HCT116 (cell line): ENCODE measurements at regions not wholly inside any gene's neighbourhood (a gene's known extent, or its start where the extent isn't known, plus 50 kb on each side); places are given as distances from the start of the nearest gene placed in this dataset.

ENCODE experiments used
- ATAC-seq: fragments of 200-7000 bp; cut with Tn5 transposase; 2 replicates; pipeline ENCODE4 v1.9.1; 2020; ENCODE audit warnings: mild to moderate bottlenecking, moderate library complexity
- BruUV-seq: library from RNA; stranded (reverse); fragments of 400-500 nt; replicated peaks from 2 replicates; lab custom pipeline; 2021; lab: Mats Ljungman, UMichigan
- CTCF ChIA-PET: fragments of 300-600 bp; sonication (Branson Sonifier 250); formaldehyde crosslinking; loops from one replicate; lab custom pipeline; 2021; ENCODE audit warnings: antibody characterized with exemption; lab: Charles Lee
- POLR2A ChIA-PET: fragments of 300-600, 350-600 bp; sonication (Branson Sonifier 250); formaldehyde crosslinking; loops from one replicate; lab custom pipeline; 2021; ENCODE audit warnings: antibody characterized with exemption; lab: Charles Lee
- RAD21 ChIA-PET, 2 experiments: fragments of 300-600 bp; sonication (Branson Sonifier 250); formaldehyde crosslinking; loops; one replicate each; lab custom pipeline; 2023; ENCODE audit warnings: low total read pairs in 2 of 2; ENCODE audit not compliant: uncharacterized antibody in 2 of 2, unreplicated experiment in 2 of 2, low non-redundant PET in 1 of 2; lab: Charles Lee
- DNase-seq: peaks from one replicate; pipeline ENCODE4 v3.0.0-alpha.2; 2010; ENCODE audit warnings: low read depth, low spot score
- H2AFZ ChIP-seq: fragments of 200-600 bp; shearing (Covaris generic), sonication (generic); 2 replicates; pipeline ENCODE4 v1.6.1; 2017; ENCODE audit warnings: low read depth, mixed run types, mixed read lengths, antibody characterized with exemption, low read length; ENCODE audit not compliant: poor library complexity, severe bottlenecking
- H3K27ac ChIP-seq: 2 replicates; pipeline ENCODE4 v1.5.1; 2012; ENCODE audit warnings: low read depth, low read length
- H3K27me3 ChIP-seq: fragments of 200-600 bp; sonication (generic); 2 replicates; pipeline ENCODE4 v1.6.1; 2016; ENCODE audit warnings: mixed run types, low read length, mixed read lengths; ENCODE audit not compliant: insufficient read depth
- H3K36me3 ChIP-seq, 2 experiments: fragments of 200-500 bp in 1 of 2; fragments of 200-600 bp in 1 of 2; sonication (Bioruptor generic) in 1 of 2; sonication (generic) in 1 of 2; 2 replicates each; pipeline versions ENCODE4 v1.5.1 to v1.6.1; 2014 to 2016; ENCODE audit warnings: low read length in 2 of 2, inconsistent platforms in 1 of 2, mixed read lengths in 1 of 2, mixed run types in 1 of 2; ENCODE audit not compliant: insufficient read depth in 2 of 2, control insufficient read depth in 1 of 2
- H3K4me1 ChIP-seq, 2 experiments: fragments of 200-600 bp in 1 of 2; sonication (generic) in 1 of 2; 2 replicates each; pipeline versions ENCODE4 v1.5.1 to v1.6.1; 2012 to 2017; ENCODE audit warnings: low read length in 2 of 2, inconsistent platforms in 1 of 2, mild to moderate bottlenecking in 1 of 2, mixed read lengths in 1 of 2, mixed run types in 1 of 2, moderate library complexity in 1 of 2; ENCODE audit not compliant: insufficient read depth in 2 of 2, control insufficient read depth in 1 of 2
- H3K4me2 ChIP-seq: fragments of 200-600 bp; sonication (generic); 2 replicates; pipeline ENCODE4 v1.6.1; 2017; ENCODE audit warnings: mixed run types, low read length, mixed read lengths
- H3K4me3 ChIP-seq, 2 experiments: fragments of 200-600 bp in 1 of 2; sonication (generic) in 1 of 2; replicated peaks in 1 of 2; 2 replicates each; pipeline ENCODE4 v1.5.1; 2011 to 2016; ENCODE audit warnings: low read length in 2 of 2, control low read depth in 1 of 2, low read depth in 1 of 2, mild to moderate bottlenecking in 1 of 2, mixed read lengths in 1 of 2, mixed run types in 1 of 2
- H3K79me2 ChIP-seq: fragments of 200-600 bp; sonication (generic); 2 replicates; pipeline ENCODE4 v1.6.1; 2017; ENCODE audit warnings: mild to moderate bottlenecking, mixed run types, low read length, moderate library complexity, mixed read lengths; ENCODE audit not compliant: insufficient read depth
- H3K9ac ChIP-seq: fragments of 200-600 bp; sonication (generic); 2 replicates; pipeline ENCODE4 v1.6.1; 2016; ENCODE audit warnings: low read length, mixed read lengths
- H3K9me2 ChIP-seq: fragments of 200-600 bp; sonication (generic), shearing (Covaris generic); 2 replicates; pipeline ENCODE4 v1.6.1; 2017; ENCODE audit warnings: mixed run types, mild to moderate bottlenecking, moderate library complexity; ENCODE audit not compliant: insufficient read depth
- H3K9me3 ChIP-seq, 2 experiments: fragments of 200-500 bp in 1 of 2; fragments of 200-600 bp in 1 of 2; sonication (Bioruptor generic) in 1 of 2; sonication (generic) in 1 of 2; 2 replicates each; pipeline ENCODE4 v1.6.1; 2014 to 2017; ENCODE audit warnings: low read length in 2 of 2, mixed read lengths in 2 of 2, inconsistent platforms in 1 of 2, low read depth in 1 of 2, mild to moderate bottlenecking in 1 of 2, mixed run types in 1 of 2, moderate library complexity in 1 of 2; ENCODE audit not compliant: control insufficient read depth in 1 of 2, insufficient read depth in 1 of 2
- H4K20me1 ChIP-seq: fragments of 200-600 bp; sonication (generic), shearing (Covaris generic); 2 replicates; pipeline ENCODE4 v1.6.1; 2017; ENCODE audit warnings: mixed run types, mild to moderate bottlenecking, moderate library complexity; ENCODE audit not compliant: insufficient read depth
- CBX3 ChIP-seq: IDR thresholded peaks from 2 replicates; pipeline ENCODE4 v1.6.1; 2012; ENCODE audit warnings: low read depth
- EZH2 ChIP-seq: fragments of 200-600 bp; sonication (generic); IDR thresholded peaks from 2 replicates; pipeline ENCODE4 v1.6.1; 2017; ENCODE audit warnings: antibody characterized with exemption, mixed run types
- EZH2phosphoT487 ChIP-seq: fragments of 200-600 bp; IDR thresholded peaks from 2 replicates; pipeline ENCODE4 v1.6.1; 2018; ENCODE audit warnings: antibody characterized with exemption, borderline replicate concordance
- FOSL1 ChIP-seq: IDR thresholded peaks from 2 replicates; pipeline ENCODE4 v1.6.1; 2012; ENCODE audit warnings: low read depth
- JUND ChIP-seq: IDR thresholded peaks from 2 replicates; pipeline ENCODE4 v1.6.1; 2012
- MAX ChIP-seq: IDR thresholded peaks from 2 replicates; pipeline ENCODE4 v1.6.1; 2012
- POLR2A ChIP-seq: IDR thresholded peaks from 2 replicates; pipeline ENCODE4 v1.7.0; 2011; ENCODE audit warnings: borderline replicate concordance; ENCODE audit not compliant: insufficient read depth, insufficient read length; ENCODE audit errors: extremely low read depth
- POLR2AphosphoS5 ChIP-seq: IDR thresholded peaks from 2 replicates; pipeline ENCODE4 v1.6.1; 2011; ENCODE audit warnings: mild to moderate bottlenecking, low read depth, low read length, moderate library complexity
- SIN3A ChIP-seq: IDR thresholded peaks from 2 replicates; pipeline ENCODE4 v1.6.1; 2012; ENCODE audit warnings: low read depth
- SP1 ChIP-seq: IDR thresholded peaks from 2 replicates; pipeline ENCODE4 v1.6.1; 2012; ENCODE audit warnings: low read depth
- SRF ChIP-seq: IDR thresholded peaks from 2 replicates; pipeline ENCODE4 v1.6.1; 2012; ENCODE audit warnings: low read depth
- TCF7L2 ChIP-seq: IDR thresholded peaks from 2 replicates; pipeline ENCODE4 v1.7.0; 2011; ENCODE audit warnings: borderline replicate concordance, inconsistent platforms; ENCODE audit not compliant: insufficient read depth, insufficient read length; ENCODE audit errors: extremely low read depth
- ZBTB33 ChIP-seq: IDR thresholded peaks from 2 replicates; pipeline ENCODE4 v1.6.1; 2011; ENCODE audit warnings: mild to moderate bottlenecking, low read length, moderate library complexity; ENCODE audit not compliant: insufficient replicate concordance; ENCODE audit errors: extremely low read depth
- ZFX ChIP-seq: fragments of 450-650 bp; IDR thresholded peaks from 2 replicates; pipeline ENCODE4 v1.6.1; 2017
- ZNF274 ChIP-seq: fragments of 200-500 bp; sonication (Bioruptor generic); IDR thresholded peaks from 2 replicates; pipeline ENCODE4 v1.6.1; 2014; ENCODE audit warnings: mild to moderate bottlenecking, low read depth, low read length, inconsistent platforms
- intact Hi-C: fragments of 100-400 bp; cut with micrococcal nuclease; formaldehyde crosslinking; loops from 2 replicates; pipeline ENCODE4 v1.10.0; 2022

- no peaks in the 10 kb centered on the region for H3K9me2 ChIP-seq
- no peak overlapping the region for H3K4me2 ChIP-seq
- H3K9me3 ChIP-seq, result no peaks in the 10 kb centered on the region
- ChIA-PET RAD21 (no interaction called here), CTCF (interaction anchor here (4.9 kb wide), 1 partner anchor 399 kb away, joined by 20 read pairs; no protein-coding TSS in a partner anchor), POLR2A (no interaction called here)
- no peaks in the 10 kb centered on the region for H3K36me3 ChIP-seq
- no peaks in the 10 kb centered on the region for H3K79me2 ChIP-seq
- H4K20me1 ChIP-seq, result no peaks in the 10 kb centered on the region
- TF ChIP-seq TCF7L2, result no peak
- TF ChIP-seq MAX, result no peak
- no peak for TF ChIP-seq ZBTB33
- no peak for TF ChIP-seq JUND
- no peak for TF ChIP-seq SP1
- TF ChIP-seq ZFX, result no peak
- no peak for TF ChIP-seq CBX3
- no peak for TF ChIP-seq SRF
- no peak for TF ChIP-seq POLR2AphosphoS5
- no peak for TF ChIP-seq SIN3A
- TF ChIP-seq POLR2A, result no peak
- no peak for TF ChIP-seq EZH2phosphoT487
- TF ChIP-seq FOSL1, result no peak
- TF ChIP-seq EZH2, result no peak
- no peak for TF ChIP-seq ZNF274
- no peak for DNase-seq
- no peak overlapping the region for H2AFZ ChIP-seq
- H3K9ac ChIP-seq, result no peak overlapping the region
- peaks cover 28% of the 10 kb centered on the region for H3K27me3 ChIP-seq
- BruUV-seq, result no TSS peak
- ATAC-seq, result no peak
- intact Hi-C loops, result no loop called here
- H3K4me3 ChIP-seq, result no peak overlapping the region
- no peak overlapping the region for H3K27ac ChIP-seq
- no peaks in the 10 kb centered on the region for H3K4me1 ChIP-seq
Observed at GRCh38 chrX:110448459-110448858, 89.8 kb downstream of the RTL9 start.
